Astrocyte (in vitro differentiated cells and primary cell): ENCODE measurements at regions not wholly inside any gene's neighbourhood (a gene's known extent, or its start where the extent isn't known, plus 50 kb on each side); places are given as distances from the start of the nearest gene placed in this dataset.

Experiments used
- CTCF ChIP-seq: IDR thresholded peaks from 2 replicates; pipeline ENCODE4 v1.5.1; 2011; ENCODE audit warnings: low read depth, mild to moderate bottlenecking, inconsistent platforms, low read length, moderate library complexity; ENCODE audit not compliant: insufficient read depth
- EZH2 ChIP-seq: IDR thresholded peaks from 2 replicates; pipeline ENCODE4 v1.6.1; 2012; ENCODE audit warnings: mild to moderate bottlenecking, low read length, inconsistent platforms; ENCODE audit not compliant: insufficient read depth

- TF ChIP-seq CTCF (no peak), EZH2 (no peak)
Measured at GRCh38 chr2:52383541-52383940, 1351.6 kb upstream of the NRXN1 start.
